Limb (tissue), 2 donors: ENCODE measurements at regions not wholly inside any gene's neighbourhood (a gene's known extent, or its start where the extent isn't known, plus 50 kb on each side); places are given as distances from the start of the nearest gene placed in this dataset.
"Not testable (repeated sequence)": the region's sequence is repeated elsewhere in the genome, so short reads cannot be mapped to it uniquely, and the experiment has no call there.

Experiments used
- DNase-seq, 2 donors: peaks; one replicate each; pipeline ENCODE4 v3.0.0-alpha.2; 2016; ENCODE audit errors: extremely low spot score in 2 of 2

DNA sequence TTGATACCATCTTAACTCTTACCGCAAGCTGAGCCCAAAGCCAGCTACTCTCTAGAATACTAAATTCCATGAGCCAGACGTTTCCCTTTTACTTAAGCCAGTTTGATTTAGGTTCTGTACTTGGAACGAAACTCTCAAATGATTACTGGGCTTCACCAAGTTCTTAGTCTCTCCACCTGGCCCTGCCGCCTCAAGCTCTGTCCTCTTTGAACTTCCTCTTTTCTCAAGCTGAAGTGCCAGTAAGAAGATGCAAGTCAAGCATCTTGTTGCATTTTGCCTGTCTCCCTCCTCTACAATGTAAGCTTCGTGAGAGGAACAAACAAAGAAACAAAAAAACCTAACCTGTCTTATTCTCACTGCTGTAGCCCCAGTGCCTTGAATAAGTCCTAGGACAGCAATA lies 358.2 kb upstream of the NPVF start:
- DNase-seq = no peak

DNA sequence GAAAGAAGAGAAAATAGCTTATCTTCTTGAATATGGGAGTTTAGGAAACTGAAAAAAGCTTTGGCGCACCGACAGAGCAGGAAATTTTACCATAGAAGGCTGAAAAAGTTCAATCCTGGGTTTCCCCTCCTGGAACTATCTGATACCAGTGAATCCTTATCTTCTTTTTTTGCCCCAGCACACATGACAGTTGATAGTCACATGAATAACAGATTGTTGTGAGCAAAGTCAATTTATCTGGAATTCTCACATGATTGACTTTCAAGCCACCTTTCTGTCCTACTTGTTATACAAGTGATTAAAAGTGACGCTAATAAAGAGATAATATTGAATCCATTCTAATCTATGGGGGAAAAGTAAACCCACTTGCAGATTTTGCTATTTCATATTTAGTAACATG lies 365.8 kb upstream of the NPVF start:
- no peak for DNase-seq

DNA sequence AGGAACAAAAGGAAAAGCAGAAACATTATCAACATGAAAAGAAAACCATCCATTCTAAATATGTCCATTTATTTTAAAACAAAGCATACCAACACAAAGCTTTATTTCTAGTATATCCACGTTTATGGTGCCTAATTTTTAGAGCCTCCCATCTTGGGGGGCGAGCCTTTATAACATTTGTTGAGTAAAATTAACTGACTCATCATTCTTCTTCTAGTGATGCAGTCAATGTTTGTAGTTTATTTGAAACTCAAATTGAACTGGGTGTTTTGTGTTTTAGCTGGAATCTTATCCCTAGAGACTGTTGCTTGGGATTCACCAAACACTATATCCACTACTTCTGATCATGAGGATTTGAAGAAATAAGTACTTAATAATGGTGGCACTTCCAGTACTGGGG lies 366.4 kb upstream of the NPVF start:
- DNase-seq = no peak

DNA sequence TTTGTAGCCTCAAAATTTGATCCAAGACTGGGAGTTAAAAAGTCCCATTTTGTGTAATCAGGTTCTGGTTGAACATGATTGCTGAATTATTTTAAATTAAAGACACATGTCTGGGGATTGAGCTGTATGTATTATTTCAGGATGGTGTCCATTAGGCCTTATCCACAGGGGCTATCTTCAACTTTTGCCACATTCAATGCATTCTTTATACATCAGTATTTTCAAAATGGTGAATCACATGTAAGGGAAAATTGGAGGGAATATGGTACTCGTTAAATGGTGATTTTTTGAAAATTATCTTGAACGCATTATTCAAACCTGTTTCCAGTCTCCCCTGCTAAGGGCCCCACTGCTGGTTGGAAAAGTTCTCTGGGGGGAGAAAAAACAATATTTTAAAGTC lies 367.7 kb upstream of the NPVF start:
- no peak for DNase-seq

DNA sequence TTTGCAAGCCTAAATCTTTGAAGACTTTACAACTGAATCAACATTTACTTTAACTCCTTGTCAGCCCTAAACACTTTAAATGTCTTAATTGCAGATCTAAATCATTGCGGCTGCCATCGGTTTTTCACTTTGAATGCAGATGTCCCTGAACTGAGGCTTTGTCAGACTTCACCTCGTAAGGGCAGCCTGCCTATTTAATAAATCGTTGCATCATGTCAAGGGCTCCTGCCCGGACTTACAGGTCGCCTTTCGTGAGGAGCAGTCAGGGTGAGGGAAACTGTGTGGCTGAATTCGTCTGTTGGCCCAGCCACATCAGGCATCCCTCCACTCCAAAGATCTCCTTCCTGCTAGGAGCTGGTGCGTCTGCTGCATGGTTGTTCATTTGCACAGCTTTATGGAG lies 368.2 kb upstream of the NPVF start:
- no peak for DNase-seq

DNA sequence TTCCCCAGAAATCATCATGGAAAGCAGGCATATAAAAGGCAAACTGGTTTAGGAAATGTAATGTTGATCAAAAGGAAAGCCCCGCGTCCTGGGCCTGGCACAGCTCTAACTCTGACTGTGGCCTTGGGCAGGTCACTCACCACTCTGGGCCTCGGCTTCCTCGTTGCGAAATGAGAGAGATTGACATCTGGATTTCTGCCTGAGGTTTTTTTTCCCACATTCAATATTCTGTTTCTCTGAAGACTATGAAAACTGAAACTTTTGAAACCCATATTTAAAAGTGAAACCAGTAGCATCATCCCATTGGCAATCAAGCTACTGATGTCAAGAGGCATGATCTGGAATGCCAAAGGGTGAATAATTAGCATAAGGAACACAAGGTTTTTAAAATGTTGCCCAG lies 369.7 kb upstream of the NPVF start:
- no peak for DNase-seq

DNA sequence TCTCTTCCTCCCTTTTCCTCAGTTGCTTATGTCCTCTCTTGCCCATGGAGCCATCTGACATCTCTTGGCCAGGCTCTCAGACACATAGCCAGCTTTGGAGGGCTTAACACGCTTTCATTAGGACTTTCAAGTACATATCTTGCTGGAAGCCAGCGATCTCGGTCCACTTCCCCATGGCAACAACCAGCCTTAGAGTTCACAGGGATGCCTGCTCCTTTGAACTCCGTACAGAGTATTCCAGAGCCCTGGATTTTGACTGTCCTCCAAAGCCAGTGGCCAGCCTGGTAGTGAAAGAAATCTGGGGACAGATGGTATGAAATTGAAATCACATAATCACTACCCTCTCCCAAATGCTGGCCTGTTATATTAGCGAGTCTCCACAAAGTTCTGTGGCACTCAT lies 370.5 kb upstream of the NPVF start:
- no peak for DNase-seq

DNA sequence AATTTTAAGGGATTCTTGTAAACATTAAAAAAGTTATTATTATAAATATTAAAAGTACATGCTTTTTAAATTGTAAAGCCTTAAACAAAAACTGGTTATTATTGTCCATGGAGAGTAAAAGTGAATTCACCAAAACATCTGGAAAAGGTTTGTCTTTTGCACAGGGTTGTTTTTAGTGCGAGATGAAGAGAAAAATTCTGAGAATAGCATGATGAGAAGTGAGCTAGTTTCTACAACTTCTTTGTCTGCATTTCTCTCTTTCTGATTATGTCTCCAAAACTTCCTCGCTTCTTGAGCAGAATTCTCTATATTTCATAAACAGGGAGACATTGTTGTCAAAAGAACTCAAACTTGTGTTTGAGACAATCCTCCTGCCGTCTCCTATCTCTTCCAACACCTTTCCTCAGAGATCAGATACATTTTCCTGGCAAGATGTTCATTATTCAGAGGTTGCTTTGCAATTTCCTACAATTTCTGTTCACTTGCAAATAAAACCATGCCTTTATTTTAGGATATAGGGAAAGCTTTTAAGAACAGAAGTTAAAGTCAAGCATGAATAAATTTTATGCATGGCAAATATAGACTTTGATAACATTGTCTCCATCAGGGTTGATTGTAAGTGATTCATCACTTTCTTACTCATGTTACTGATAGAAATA lies 372.1 kb upstream of the NPVF start:
- no peak for DNase-seq

DNA sequence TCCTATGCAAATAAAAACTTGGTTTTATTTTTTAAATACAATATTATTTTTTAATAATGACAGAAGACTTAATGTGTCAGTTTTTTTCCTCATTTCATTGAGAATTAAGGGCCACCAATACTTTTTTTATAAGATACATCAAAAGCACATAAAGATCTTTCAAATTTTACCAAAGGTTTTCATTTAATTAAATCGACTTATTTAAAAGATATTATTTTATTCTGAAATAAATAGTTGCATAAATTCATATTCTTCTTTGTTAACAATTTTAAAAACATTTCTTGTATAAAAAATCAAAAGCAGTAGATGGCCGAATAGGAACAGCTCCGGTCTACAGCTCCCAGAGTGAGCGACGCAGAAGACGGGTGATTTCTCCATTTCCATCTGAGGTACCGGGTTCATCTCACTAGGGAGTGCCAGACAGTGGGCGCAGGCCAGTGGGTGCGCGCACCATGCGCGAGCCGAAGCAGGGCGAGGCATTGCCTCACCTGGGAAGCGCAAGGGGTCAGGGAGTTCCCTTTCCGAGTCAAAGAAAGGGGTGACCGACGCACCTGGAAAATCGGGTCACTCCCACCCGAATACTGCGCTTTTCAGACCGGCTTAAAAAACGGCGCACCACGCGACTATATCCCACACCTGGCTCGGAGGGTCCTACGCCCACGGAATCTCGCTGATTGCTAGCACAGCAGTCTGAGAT lies 374.6 kb upstream of the NPVF start:
- not testable (repeated sequence) for DNase-seq

DNA sequence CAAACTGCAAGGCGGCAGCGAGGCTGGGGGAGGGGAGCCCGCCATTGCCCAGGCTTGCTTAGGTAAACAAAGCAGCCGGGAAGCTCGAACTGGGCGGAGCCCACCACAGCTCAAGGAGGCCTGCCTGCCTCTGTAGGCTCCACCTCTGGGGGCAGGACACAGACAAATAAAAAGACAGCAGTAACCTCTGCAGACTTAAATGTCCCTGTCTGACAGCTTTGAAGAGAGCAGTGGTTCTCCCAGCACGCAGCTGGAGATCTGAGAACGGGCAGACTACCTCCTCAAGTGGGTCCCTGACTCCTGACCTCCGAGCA lies 375.1 kb upstream of the NPVF start:
- not testable (repeated sequence) for DNase-seq

DNA sequence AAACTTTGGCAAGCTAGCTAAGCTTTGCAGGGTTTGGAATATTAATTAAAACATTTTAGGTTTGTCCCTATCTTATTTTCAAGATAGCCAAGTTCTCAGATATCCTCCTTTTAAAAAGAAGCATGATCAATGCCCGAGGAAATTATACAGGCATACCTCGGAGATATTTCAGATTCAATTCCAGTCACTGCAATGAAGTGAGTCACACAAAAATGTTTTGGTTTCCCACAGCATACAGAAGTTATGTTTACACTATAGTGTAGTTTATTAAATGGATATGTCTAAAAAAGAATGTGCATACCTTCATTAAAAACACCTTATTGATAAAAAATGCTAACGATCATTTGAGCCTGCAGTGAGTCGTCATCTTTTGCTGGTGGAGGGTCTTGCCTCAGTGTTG lies 382.9 kb upstream of the NPVF start:
- no peak for DNase-seq

DNA sequence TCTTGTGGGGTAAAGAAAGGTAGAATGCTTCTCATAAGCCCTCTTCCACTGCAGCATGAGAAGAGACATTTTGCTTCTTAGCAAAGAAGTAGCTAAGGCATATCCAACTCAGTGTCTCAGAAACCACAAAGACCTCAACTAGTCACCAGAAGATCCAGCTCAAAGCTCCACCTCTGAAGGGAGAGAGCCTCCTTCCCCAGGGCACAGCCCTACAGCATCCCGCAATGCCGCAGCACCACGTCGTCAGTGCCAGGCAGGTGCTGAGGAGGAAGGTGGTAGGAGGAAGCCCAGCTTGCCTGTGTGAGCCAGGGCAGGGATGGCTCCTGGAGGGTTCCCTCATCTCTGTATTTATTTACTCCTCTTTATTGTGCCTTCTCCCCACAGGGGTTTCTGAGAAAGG lies 385.6 kb upstream of the NPVF start:
- DNase-seq = no peak

DNA sequence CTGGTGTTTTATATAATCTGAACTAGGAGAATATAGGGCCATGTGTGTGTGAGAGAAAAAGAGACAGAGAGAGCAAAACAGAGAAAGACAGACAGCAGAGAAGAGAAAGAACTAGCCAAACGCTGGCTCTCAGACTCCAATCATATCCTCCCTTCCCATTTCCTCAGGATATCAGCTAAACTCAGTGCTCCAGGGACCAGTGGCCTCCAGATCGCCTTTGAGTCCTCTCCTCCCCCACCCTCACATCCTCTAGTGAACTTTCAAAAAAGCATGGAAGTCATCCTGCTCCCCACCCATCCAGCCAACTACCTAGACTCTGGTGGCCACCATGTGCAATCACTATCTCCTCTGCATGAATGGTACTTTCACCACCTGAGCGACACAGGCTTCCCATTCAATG lies 386.1 kb upstream of the NPVF start:
- no peak for DNase-seq

DNA sequence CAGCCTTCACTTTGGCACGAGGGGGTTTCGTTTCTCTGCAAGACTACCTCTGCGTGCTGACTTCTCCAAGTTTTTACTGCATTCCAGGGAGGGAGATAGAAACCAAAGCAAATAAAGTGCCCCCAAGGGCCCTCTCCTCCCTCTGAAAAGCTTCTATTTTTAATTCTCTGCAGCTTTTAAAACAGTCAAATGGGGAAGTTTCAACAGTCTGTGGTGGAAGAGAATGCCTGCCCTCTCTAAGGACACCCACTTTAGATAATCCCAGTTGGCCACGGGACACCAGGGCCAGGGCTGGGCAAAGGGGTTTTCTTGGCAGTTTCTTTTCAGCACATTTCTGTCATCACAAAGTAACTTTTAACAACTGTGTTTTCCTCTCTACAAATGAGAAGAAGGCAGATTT lies 386.7 kb upstream of the NPVF start:
- DNase-seq = no peak

DNA sequence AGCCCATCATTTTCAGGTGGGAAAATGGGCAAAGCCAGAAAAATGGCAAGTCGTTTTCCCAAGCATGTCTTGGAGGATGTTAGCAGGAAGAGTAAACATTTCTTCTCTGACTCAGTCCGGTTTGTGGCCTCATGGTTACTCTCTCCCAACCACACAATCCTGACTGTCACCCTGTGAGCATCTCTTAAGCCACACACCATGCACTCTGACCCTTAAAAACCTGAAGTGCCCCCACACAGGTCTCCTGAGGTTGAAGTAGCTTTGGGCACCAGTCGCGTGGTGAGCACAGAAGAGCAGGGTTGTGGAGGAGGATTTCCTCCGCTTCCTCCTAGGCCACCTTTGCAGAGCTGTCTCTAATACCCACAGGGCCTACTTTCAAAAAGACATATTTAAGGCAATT lies 387.3 kb upstream of the NPVF start:
- DNase-seq = no peak

DNA sequence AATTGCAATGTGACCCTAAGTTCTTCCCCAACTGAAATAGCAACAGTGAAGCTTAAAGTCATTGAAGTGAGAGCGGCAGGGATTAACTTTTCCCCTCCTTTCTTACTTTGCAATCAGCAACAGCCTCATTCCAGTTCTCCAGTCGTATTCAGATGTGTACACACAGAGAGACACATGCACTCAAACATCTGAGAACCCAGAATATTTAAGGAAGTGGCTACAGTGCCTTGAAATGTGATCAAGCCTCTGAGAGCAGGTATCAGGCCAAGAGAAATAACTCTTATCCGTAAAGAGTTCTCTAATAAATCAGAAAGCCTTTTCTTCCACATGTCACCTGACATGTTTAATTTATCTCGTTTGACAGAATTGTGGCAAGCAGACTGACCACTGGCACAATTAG lies 388.9 kb upstream of the NPVF start:
- no peak for DNase-seq

DNA sequence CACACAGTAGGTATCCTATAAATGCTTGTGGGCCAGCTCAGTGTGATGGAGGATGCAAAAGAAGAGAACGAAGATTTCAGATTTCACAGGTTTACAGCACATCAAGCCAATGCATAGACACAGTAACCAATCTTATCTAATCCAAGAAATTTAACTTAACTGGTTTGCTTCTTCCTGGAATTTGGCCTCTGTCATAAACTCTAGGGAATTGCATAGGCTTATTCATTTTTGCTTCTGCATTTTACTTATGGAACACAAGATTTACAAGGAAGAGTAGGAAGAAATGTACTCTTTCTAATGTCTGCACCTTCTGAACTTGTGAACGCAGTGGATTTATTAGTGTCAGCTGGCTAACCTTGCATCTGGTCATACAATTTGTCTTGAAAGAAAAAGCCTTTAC lies 389.4 kb upstream of the NPVF start:
- no peak for DNase-seq

DNA sequence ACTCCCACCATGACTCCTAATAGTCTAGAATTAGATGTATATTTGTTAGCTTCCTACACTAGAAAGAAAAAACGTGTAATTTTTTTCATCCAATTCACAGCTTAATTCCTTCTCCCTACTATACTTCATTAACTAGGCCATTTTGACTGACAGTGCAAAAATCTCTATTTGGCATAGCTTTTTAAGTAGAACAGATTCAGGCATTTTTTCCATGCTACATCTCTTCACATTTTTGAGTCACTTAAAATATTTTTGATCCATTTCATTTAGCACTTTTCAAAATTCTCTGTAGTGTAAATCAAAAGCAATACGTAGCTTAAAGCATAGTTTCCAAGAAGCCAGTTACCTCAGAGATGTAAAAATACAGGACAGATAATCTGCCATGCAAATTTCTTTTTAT lies 391.1 kb upstream of the NPVF start:
- DNase-seq = no peak

DNA sequence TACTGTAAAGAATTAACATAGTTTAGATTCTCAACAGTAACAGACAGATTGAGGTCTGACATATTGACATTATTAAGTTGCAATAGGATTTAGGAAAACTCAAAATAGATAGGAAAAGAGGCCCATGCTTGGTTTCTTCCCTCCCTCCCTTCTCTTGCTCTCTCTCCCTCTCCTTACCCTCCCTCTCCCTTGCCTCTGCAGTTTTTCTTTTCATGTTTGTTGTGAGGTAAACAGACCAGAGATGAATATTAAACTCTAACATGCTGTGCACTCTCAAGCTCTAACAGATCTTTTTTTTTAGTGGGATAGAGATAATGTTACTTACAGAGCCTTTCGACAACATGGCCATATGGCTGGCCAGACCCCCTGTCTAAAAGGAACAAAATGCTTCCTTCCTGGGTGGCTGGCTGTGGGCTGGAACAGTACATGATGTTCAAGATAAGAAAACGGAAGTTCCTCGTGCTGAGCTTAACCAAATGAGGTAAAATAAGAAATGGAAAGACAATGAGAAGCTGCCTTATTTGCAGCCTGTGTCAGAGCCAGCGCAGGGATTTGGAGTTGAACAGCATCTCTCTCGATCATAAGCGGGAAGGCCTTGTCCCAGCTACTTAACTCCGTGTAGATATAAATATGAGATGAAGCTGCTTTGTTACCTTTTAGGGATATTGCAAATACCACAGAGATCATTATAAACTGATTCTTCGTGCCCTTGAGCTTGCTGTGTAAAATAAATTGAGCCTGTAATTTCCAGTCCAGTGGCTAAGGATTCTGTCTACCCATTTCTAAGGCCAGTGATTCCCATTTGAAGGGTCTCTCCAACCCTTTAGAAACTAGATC lies 391.9 kb upstream of the NPVF start:
- DNase-seq = no peak

DNA sequence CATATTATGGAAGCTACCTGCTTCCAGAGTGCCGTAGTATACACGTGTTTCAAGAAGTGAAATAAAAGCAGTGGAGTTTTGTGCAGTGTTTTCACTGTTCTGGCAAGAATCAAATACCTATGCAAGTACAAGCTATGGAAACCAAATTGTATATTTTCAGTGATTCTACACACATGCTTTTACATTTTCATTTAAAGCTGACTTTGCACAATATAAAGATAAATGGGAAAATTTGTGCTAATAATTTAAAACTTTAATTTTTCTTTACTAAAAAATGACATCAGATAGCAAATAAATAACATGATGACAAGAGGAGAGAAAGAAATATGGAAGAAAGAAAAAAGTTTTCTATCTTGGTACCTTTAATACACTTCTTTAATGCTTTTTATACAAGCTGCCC lies 393.7 kb upstream of the NPVF start:
- DNase-seq = no peak

DNA sequence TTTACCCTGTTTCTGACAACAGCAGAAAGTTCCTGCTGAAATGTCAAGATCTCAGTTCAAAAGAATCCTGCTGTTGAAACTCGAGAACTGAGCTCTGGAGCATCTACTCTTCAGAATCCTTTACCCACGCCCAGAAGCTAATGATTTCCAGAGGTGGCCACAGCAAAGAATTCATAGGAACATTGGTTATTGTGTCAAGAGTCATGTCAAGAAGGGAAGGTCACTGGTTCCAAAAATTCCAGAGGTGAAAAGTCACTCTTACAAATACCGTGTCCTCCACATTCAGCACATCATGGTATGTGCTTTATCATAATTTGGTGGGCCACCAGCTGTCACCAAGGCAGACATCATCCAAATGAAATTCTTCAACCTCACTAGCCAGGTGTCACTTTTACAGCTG lies 394.4 kb upstream of the NPVF start:
- DNase-seq = no peak

DNA sequence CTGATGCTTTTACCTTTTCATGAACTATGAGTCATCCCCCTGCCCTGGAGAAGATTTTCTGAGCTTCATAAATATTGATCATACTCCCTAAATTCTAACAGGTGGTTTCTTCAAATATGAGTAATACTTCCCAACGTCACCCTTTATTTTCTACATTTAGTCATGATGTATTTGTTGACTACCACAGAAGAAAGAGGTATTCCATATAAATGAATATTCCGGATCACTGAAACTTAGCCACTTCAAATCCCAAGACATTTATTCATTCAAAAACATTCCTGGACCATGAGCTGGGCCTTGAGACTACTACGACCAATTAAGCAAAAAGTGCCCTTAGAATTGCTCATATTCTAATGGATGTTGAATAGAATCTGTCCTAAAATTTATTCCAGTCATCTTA lies 395.8 kb upstream of the NPVF start:
- DNase-seq = no peak

DNA sequence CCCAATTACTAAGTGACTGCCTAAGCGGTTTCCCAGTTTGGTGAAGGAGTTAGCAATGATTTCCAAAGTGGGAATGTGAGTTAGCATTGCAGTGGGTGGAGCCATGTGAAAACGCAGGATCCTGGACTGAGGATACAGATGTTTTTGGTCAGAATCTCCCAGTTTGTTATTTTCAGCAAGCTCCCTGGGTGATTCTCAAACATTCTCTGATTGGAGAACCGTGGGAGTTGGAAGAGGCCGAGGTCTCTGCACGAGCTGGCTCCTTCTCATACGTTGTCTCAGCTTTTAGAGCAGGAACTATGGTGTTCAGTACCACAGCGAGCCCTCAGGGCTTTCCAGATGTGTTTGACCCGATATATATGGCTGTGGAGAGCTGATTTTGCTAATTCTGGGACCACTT lies 396.5 kb upstream of the NPVF start:
- peak; percentile 42 for DNase-seq
